ENCODE measurements at regions not wholly inside any gene's neighbourhood (a gene's known extent, or its start where the extent isn't known, plus 50 kb on each side); places are given as distances from the start of the nearest gene placed in this dataset.

DNA sequence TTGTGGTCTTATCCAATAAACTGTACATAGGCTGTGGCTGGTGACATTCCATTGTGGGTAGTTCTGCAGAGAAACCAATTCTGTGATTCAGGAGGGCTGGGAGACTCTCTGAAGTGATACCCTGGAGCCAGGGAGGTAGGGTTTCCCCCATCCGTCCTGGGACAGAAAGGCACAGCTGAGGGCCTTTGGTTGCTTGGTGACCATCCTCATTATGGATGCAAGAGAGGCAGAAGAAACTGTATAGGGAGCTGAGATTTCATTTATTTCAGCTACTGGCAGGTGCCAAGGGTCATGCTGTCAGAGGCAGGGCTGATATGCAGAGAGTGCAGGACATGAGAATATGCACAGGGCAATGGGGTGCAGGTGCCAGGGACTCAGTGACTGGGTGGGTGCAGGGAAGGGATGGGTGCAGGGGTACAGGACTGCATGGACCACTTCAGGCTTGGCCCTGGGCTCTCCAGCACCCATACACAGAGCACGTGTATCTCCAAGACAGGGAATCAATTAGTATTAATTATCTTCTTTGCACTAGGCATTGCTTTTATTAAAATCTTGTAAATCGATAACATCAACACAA, 236.5 kb downstream of the ICE1 start:
- DNase-seq = no peak

DNA sequence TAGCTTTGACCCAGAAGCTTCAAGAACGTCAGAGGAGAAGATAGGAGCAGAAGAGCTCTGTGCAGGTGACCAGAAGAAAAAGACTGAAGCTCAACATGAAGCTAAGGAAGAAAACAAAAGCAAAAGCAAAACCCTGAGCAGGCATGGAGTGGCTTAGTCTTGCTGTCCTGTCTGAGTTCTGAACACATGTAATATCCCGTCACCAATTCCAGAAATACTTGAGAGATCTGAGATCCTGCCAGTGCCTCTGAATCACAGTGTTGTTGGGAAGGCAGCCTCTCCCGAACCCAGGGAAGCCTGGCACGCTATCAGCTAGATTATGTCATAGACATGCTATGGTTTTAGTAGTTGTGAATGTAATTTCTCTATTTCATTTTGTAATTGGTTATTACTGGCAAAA, 235.7 kb downstream of the ICE1 start:
- DNase-seq = no peak

DNA sequence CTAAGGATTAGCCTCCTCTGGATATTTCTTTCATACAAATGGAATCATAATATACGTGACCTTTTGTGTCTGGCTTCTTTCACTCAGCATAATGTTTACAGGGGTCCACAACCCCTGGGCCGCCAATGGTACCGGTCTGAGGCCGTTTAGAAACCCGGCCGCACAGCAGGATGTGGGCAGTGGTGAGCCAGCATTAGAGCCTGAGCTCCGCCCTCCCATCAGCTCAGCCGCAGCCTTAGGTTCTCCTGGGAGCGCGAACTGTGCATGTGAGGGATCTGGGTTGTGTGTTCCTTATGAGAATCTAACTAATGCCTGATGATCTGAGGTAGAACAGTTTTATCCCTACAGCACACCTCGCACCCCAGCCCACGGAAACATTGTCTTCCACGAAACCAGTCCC, 229.7 kb downstream of the ICE1 start:
- DNase-seq = no peak

DNA sequence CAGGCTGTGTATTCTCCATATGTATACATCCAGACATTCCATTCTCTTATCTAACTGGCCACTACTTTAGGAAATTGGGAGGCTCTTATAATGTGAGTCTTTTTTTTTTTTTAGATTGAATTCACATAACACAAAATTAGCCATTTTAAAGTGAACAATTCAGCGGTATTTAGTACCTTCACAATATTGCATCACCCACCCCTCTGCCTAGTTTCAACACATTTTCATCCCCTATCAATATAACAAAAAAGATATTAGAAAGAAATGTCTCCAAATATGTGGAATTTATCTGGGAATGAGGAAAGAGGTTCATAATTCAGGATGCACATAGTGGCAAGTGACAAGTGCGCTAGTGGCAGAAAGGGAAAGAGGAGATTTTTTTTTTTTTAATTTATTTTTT, 228.5 kb downstream of the ICE1 start:
- no peak for DNase-seq

DNA sequence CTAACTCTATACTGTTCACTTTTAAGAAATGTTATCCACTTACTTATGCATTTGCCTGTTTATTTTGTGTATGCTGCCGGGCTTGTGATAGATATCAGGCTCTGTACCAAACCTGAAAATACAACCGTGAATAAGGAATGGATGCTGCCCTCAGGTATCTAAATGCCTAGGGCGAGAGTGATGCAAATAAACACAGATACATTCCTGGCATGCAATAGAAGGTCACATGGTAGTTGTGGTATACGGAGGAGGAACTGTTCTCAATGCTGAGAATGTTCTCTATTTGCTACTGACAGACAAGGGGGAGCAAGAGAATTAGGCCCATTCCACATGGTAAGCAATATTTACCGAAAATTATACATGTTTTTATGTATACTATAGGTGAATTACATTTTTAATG, 227.8 kb downstream of the ICE1 start:
- DNase-seq = no peak

DNA sequence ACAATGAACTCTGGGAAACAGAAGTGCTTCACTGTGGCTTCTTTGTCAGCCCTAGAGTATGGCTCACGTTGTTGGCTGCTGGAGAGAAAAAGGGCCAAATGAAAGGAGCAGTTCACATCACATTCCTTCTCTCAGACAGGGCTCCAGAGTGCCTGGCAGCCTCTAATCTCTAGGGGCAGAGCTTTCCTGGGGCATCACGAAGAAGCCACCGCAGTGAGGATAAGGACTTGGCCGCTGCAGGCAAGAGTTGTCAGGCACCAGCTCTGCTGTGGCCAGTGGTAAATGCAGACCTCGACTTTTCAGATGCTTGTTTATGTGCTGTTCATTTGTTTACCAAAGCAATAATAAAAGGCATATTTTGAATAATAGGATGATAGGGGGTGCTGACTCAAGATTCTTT, 227.2 kb downstream of the ICE1 start:
- DNase-seq = no peak

DNA sequence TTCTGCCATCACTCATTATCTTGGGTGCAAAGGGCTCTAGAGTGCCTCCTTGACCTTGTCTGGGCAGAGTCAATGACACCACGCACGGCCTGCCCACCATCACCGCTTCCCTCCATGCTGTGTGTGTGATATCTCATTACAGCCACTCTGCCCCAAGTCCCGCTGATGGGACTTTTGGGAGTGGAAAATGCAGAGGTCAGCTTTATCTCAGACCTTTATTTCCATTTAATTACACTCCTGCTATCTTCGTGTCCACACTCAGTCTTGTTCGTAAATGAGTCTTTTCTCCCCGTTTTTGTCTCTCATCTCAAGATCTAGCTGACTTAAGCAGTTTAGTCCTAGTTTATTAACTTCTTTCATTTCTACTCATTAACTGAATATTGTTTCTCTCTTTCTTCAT, 226.2 kb downstream of the ICE1 start:
- DNase-seq = no peak

DNA sequence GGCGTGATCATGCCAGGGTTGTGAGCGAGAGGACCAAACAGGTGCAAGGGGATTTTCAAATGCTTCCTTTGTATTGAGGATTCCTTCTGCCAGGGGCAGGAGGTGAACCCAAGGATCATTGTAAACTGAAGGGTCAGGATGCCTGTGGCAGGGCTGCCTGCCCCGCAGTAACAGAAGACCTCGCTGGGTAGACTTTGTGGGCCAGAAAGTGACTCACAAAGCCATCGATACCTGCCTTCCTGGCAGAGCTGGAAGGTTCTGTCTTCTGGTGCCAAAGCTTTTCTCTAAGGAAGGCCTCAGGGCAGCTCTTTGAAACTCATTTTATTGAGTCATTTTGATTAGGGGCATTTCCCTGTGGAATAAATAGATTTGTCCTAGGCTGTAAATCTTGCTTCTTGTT, 223.4 kb downstream of the ICE1 start:
- no peak for DNase-seq

DNA sequence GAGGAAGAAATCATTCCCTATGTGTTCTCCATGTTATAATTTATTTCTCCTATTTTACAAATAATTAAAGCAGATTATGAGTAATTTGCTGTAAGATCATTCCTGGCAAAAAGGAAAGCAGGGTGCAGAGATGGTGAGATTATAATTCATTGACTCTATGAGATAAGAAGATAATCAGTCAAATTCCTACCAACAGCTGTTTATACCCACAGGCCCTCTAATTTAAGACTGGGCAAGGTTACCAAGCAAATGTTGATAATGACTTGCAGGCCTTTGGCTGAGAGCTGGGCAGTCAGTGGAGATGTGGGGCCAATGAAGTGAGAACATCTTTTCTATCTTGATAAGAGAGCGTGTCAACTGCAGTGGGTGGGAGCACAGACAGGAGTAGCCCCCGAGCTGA, 222.7 kb downstream of the ICE1 start:
- DNase-seq = no peak

DNA sequence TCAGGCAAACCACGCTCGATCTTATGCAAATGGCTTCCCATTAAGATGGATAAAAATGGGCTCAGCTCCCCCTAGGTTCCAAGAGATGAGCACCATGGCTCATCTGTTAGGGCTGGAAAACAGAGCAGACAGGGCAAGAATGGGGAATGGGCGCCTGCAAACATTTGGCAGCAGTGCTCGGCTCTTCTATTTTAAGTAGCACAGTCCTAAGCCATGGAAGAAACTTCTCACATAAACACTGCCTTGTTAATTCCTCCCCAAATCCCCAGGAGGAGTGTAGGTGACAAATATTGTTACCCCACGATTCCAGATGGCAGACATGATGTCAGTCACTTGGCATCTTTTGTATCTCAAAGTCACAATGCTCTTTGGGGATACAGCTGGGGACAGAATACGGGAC, 221.8 kb downstream of the ICE1 start:
- DNase-seq = no peak

DNA sequence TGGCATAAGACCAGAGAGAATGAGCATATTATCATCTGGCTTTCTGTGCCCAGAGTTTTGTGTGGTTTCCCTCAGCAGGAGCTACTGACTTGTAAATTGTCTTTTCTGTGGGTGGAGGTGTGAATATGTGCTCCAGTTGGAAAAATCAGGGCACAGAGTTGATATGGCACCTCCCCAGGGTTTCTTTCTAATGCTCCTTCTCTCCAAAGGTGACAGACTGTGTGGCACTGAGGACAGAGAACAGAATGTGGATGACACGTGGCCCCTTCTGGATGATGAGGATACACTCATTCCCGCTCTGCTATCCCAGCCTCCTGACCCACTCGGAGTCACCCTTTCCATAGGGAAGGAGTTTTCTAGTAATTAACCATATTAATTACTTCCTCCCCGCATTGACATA, 221.0 kb downstream of the ICE1 start:
- no peak for DNase-seq

DNA sequence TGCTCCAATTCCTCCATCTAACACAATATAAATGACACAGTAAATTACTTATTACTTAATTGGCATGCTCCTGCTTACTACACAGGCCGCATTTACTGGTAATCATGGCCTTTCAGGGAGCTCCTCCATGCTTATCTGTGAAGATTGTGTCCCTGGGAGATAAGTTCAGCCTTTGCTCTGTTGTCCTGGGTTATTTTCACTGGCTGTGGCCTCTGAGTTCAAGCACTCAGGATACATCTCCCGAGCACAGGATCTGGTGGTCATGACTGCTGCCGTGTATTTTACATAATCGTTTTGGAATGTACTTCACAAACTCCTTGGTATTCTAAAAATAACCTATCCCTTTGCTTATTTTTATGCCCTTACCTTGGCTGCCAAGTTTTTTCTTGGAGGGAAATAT, 215.7 kb downstream of the ICE1 start:
- no peak for DNase-seq

DNA sequence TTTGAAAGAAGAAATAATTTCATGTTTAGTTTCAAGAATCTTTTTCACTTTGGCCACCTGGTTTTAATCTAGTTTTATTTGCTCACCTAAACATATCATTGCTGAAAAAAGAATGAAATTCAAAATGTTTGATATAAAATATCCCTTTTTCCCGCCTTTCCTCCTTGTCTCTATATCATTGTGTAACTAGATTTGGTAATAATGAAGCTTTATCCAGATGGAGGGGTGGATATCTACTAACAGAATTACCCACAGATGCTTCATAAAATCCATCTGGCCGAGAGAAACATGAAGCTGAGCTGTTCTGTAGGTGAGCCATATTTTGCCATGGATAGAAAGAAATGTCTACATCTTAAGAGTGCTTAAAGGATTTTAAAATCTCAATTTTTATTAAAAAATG, 214.7 kb downstream of the ICE1 start:
- no peak for DNase-seq

DNA sequence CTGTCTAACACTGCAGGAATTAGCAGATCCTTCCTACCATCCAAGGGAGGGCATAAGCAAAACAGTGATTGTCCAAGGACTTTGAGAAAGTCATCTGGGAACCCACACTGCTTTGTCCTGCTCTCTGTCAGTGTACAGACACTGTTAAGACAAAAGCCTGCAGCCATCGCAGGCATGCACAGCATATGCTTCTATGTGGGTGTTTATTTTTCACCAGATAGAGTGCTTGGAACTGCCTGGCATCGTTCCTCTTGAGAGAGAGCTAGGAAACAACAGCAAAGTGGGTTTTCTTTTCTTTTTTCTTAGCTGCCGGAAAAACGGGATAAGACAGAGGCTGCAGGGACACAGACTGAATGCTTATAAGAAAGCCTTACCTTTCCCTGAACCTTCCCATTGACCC, 212.3 kb downstream of the ICE1 start:
- DNase-seq = no peak

DNA sequence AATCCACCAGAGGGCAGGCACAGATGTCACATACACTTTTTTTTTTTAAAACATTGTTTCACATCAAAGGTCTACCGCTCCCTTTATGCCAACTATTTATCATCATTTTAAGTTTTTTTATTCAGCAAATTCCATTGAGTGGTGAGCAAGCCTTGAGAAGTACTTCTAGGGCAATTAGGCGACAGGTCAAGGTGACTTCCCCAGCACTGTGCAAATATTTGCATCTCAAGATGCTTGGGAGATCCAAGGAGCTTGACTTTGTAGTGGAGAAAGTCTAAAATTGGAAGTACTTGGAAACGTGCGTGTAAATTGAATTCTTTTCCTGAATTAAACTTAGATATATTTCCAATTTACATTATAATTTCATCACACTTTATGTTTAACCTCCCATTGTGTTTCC, 211.1 kb downstream of the ICE1 start:
- no peak for DNase-seq

DNA sequence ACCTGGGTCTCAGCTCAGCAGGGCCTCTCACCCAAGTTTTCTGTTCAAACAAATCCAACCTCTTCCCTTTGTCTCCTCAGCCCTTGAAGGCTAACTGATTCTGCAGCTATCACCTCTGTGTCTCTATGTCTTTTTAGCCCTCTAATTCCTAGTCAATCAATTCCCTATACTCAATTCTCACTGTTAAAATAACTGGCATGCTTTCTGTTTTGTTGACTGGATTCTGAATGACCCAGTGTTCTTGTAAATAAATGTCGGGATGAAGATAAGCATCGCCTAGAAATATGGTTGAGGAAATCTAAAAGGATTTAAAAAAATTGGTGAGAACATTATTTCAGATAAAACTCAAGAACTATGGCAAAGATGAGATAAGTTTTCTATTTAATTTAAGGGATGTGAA, 210.2 kb downstream of the ICE1 start:
- no peak for DNase-seq

DNA sequence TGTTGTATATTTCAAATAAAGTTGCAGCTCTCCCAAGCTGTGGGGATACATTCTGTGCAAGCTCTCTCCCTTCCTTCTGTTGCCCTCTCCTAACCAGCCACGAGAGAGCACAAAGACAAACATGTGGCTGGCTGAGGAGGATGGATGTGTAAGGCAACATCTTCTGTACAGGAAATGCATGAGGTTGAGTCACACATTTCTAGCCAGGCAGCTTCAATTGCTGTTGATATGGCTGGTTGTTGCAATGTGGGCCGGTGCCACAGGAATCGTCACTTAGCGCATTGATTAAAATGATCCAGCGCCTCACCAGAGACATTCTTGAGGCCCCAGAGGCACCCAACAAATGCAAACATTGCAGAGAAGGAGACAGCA, 207.1 kb downstream of the ICE1 start:
- DNase-seq = no peak

DNA sequence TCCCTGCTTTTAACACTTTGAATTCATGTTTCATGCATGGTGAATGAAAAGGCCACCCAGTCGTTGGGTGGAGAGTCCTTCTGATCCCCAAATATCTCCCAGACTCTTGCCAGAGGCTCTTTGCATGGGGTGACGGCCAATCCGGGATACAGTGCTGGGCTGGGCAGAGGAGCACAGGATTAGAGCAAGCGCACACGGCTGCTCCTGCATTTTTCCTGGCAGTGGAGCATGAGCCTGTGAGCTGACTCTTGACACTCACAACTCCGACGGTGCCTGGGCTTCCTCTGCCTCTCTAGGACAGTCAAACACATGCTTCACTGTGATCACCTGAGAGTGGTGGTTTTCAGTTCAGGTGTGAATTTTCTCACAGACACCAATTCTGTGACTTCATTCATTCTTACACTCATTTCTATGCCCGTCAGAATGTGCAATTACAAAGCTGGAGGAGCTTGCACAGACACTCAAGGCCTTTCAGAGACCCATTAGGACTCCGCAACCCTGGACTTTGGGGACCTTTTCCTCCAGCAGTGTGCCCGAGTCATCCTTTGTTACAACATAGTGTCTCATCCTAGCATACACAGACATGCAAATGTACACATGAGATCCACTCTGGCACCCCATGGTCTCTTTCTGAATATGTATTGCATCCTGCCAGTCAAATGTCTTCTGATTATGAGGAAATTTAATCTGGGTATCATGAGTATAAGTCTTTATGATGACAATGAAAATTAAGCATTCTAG, 206.6 kb downstream of the ICE1 start:
- no peak for DNase-seq

DNA sequence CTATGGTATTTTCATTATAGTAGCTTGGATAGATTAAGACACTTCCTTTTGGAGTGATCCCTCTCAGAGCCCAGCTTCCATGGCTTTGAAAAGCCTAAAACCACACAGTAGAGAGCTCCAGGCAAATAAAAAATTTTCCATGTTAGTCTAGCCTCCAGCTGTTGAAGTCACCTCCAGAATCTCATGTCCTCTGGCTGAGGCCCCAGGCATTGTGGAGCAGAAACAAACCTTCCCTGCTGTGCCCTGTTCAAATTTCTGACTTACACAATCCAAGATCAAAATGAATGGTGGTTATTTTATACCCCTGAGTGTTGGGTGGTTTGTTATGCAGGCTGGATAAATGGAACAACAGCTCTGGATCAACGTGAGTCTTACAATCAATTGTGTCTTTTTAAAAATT, 203.9 kb downstream of the ICE1 start:
- DNase-seq = no peak

DNA sequence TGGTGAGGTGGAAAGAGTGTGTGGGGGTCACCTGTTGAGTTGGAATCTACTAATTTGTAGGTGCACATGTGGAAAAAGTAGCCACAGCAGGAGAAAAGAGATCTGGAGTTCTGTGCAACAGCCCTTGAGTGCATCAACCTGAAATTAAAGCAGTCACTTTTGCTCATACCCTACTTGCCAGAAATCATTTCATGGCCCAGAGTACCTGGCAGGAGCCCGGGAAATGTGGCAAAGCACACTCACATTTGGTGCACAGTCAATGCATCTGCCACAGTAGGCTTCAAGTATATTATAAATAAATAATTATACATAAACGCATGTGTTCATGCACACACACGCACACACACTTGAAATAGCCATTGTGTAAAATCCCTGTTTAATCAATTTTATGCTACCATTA, 203.0 kb downstream of the ICE1 start:
- DNase-seq = no peak

DNA sequence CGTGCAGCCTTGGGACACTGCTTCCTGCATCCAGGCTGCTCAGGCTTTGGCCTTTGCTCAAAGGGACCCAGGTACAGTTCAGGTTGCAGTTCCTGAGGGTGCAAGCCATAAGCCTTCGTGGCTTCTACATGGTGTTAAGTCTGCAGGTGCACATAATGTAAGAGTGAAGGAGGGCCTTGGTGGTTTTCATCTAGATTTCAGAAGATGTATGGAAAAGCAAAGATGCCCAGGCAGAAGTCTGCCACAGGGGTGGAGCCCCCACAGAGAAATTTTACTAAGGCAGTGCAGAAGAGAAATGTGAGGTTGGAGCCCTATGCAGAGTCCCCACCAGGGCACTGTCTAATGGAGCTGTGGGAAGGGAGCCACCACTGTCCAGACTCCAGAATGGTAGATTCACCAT, 200.9 kb downstream of the ICE1 start:
- DNase-seq = no peak

DNA sequence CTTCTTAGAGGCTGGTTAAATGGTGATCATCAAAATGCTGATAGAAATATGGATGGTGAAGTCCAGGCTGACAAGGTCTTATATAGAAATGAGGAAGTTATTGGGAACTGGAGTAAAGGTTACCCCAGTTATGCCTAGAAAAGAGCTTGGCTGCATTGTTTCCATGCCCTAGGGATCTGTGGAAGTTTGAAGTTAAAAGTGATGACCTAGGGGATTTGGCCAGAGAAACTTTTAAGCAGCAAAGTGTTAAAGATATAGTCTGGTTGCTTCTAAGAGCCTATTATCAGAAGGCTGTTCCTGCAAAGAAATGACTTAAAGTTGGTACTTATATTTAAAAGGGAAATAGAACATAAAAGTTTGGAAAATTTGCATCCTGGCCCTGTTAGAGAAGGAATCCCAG, 200.3 kb downstream of the ICE1 start:
- DNase-seq = no peak

DNA sequence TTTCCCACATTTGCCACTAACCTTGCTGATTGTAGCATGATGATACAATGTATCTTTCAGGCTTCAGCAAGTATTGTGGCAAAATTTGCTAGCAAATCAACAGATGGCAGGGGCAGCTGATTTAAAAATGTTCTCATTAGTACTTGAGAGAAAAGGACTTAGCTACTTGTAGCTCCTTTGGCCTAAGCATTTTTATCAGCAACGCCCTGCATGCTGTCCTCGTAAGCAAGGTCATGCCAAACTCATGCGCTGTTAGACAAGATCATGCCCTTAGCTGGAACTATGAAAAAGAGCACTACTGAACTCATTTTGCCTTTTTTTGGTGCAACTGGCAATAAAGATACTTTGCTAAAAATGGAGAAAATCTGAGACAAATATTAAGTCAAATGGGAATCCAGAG, 197.1 kb downstream of the ICE1 start:
- no peak for DNase-seq

DNA sequence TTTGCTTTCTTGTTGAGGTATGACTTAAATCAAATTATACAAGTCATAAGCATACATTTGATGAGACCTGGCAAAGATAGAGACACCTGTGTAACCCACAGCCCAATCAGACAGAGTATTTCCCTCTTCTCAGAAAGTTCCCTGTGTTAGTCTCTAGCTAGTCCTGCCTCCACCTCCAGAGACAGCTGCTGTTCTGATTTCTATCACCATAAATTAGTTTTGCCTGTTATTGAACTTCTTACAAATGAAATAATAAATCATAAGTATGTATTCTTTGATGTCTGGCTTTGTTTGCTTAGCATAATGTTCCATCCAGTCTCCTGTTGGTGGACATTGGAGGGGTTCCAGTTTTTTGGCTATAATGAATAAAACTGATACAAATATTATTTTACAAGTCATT, 194.5 kb downstream of the ICE1 start:
- DNase-seq = no peak

DNA sequence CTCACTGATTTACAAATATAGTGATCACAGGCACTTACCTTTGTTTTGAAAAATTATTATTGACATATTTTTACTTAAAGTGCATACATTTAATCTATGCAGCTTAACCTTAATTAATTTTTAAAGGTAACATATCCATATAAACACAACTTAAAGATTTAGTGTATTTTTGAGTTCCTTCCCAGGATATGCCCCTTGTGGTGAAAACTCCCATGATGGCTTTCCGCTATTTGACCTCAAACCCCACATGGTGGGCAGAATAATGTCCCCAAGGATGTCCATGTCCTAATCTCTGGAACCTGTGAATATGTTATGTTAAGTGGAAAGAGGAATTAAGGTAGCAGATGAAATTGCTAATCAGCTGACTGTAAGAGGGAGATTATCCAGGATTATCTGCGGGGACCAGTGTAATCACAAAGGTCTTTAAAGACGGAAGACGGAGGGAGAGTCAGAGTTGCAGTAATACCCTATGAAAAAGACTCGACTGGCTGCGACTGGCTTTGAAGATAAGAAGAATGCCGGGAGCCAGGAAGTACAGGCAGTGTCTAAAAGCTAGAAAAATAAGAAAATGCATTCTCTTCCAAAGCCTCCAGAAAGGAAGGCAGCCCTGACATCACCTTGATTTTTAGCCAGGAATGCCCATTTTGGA, 193.9 kb downstream of the ICE1 start:
- DNase-seq = no peak
